ENCODE measurements at regions not wholly inside any gene's neighbourhood (a gene's known extent, or its start where the extent isn't known, plus 50 kb on each side); places are given as distances from the start of the nearest gene placed in this dataset.

DNA sequence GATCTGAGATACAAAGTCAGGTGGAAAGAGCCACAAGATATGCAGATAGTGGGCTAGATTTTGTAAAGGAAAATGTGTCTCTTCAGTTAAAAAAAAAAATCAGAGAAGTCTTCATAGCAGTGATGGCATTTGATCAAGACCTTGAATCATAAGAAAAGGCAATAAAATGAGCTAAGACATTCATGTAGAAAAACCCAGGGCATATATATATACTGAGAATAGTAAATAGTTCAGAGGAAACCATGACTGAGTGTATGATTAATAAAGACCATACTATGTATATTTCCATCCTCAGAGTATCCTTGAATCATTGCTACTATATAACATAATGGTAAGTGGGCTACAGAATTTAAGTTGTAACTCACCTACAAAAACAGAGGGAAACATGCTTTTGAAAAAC is 321.7 kb upstream of the NR5A2 start:
- Mint-ChIP-seq H3K36me3 (no peaks in the 10 kb centered on the region), H3K4me3 (no peak overlapping the region), H3K27ac (no peak overlapping the region), H3K4me1 (no peaks in the 10 kb centered on the region), H3K27me3 (peaks cover 7% of the 10 kb centered on the region), H3K9me3 (peaks cover 5 to 11% (median 10%) of the 10 kb centered on the region in 3 donors)

DNA sequence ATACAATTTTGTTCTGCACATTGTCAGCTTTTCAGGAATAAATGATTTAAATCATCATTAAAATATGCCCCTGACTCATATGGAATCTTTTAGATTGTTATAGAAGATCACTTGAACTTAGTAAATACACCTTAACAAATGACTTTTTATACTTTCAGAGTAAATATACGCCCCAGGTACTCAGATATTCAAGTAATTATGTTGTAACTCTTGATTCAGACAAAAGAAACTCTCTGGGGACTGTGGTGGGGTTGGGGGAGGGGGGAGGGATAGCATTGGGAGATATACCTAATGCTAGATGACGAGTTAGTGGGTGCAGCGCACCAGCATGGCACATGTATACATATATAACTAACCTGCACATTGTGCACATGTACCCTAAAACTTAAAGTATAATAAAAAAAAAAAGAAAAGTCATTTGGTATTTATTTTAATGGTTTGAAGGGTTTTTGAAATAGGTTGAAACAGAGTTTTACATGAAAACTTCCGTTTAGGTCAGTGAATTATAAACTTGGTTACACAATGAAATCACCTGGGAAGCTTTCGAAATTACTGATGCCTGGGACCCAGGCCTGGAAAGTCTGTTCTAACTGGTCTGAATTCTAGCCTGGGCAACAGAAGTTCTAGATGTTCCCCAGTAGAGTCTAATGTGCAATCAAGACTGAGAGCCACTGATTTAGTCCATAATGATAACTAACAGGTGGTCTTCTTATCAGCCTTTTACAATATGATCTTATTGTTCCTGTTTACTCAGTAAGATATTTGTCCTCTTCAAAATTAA is 320.5 kb upstream of the NR5A2 start:
- Mint-ChIP-seq H3K9me3 (peaks cover 8 to 21% (median 21%) of the 10 kb centered on the region in 3 donors), H3K27me3 (peaks cover 12% of the 10 kb centered on the region), H3K4me1 (no peaks in the 10 kb centered on the region), H3K27ac (no peak overlapping the region), H3K4me3 (no peak overlapping the region), H3K36me3 (no peaks in the 10 kb centered on the region)

DNA sequence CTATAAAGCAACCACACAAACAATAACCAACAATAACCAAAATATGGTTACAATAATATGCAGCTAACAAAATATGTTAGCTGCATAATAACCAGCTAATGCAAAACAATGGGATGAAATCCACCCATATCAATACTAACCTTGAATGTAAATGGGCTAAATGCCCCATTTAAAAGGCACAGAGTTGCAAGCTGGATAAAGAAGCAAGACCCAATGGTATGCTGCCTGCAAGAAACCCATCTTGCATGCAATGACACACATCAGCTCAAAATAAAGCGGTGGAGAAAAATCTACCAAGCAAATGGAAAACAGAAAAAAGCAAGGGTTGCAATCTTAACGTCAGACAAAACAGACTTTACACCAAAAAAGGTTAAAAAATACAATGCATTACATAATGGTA is 316.5 kb upstream of the NR5A2 start:
- Mint-ChIP-seq H3K36me3 (peaks cover 2% of the 10 kb centered on the region), H3K27me3 (peaks cover 13% of the 10 kb centered on the region), H3K4me1 (no peaks in the 10 kb centered on the region), H3K27ac (no peak overlapping the region), H3K9me3 (peaks cover 13 to 21% (median 21%) of the 10 kb centered on the region in 3 donors), H3K4me3 (peak overlapping the region in 1 of 4 donors; percentile 28)

- Mint-ChIP-seq H3K27ac (no peak overlapping the region), H3K9me3 (peaks cover 2 to 6% (median 5%) of the 10 kb centered on the region in 3 donors), H3K4me3 (no peak overlapping the region)
Measured at GRCh38 chr1:199716729-199717128, 310.8 kb upstream of the NR5A2 start.

DNA sequence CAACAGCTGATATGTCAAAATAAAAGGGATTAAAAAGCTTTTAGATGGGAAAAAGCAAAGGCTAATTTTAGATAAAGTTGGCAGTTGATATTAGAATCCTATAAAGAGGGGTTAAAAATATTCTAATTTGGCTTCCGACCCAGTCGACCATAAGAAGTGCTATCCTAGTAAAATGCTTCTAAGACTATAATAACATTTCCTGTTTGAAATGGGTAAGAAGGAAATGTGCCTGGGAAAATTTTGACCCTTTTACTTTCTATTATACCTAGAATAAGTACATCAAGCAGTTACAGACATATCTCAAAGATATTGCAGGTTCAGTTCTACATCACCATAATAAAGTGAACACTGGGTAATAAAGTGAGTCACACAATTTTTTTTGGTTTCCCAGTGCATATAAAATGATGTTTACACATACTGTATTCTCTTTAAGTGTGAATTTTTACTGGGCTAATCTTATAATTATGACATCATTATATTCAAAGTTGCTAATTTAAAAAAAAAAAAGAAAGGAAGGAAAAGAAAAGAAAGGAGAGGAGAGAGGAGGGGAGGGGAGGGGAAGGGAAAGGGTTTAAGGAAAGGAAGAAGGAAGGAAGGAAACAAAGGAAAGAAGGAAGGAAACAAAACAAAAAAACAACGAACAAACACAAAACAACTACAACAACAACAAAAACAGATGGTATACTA is 308.2 kb upstream of the NR5A2 start:
- H3K9me3 Mint-ChIP-seq = peaks cover 0 to 2% (median 2%) of the 10 kb centered on the region in 3 donors
- H3K4me1 Mint-ChIP-seq = no peaks in the 10 kb centered on the region
- H3K36me3 Mint-ChIP-seq = no peaks in the 10 kb centered on the region
- H3K4me3 Mint-ChIP-seq = no peak overlapping the region
- no peak overlapping the region for H3K27ac Mint-ChIP-seq
- H3K27me3 Mint-ChIP-seq = peaks cover 9% of the 10 kb centered on the region

More at GRCh38 chr1:199716729-199717128, 310.8 kb upstream of the NR5A2 start:
- Mint-ChIP-seq H3K36me3 (peaks cover 2% of the 10 kb centered on the region), H3K4me1 (no peaks in the 10 kb centered on the region), H3K27me3 (peaks cover 12% of the 10 kb centered on the region)

GRCh38 chr1:199720496-199720895 is 307.0 kb upstream of the NR5A2 start:
- Mint-ChIP-seq H3K4me1 (peaks cover 0 to 5% (median 0%) of the 10 kb centered on the region in 3 donors), H3K9me3 (peaks cover 0 to 2% (median 0%) of the 10 kb centered on the region in 3 donors), H3K27me3 (peaks cover 12% of the 10 kb centered on the region), H3K27ac (no peak overlapping the region), H3K4me3 (no peak overlapping the region), H3K36me3 (no peaks in the 10 kb centered on the region)

- Mint-ChIP-seq H3K9me3 (peaks cover 0 to 2% (median 0%) of the 10 kb centered on the region in 3 donors), H3K4me3 (no peak overlapping the region), H3K27me3 (peaks cover 14% of the 10 kb centered on the region), H3K36me3 (no peaks in the 10 kb centered on the region), H3K27ac (no peak overlapping the region), H3K4me1 (peaks cover 0 to 5% (median 0%) of the 10 kb centered on the region in 3 donors)
Measured at GRCh38 chr1:199721001-199721400, 306.5 kb upstream of the NR5A2 start.

DNA sequence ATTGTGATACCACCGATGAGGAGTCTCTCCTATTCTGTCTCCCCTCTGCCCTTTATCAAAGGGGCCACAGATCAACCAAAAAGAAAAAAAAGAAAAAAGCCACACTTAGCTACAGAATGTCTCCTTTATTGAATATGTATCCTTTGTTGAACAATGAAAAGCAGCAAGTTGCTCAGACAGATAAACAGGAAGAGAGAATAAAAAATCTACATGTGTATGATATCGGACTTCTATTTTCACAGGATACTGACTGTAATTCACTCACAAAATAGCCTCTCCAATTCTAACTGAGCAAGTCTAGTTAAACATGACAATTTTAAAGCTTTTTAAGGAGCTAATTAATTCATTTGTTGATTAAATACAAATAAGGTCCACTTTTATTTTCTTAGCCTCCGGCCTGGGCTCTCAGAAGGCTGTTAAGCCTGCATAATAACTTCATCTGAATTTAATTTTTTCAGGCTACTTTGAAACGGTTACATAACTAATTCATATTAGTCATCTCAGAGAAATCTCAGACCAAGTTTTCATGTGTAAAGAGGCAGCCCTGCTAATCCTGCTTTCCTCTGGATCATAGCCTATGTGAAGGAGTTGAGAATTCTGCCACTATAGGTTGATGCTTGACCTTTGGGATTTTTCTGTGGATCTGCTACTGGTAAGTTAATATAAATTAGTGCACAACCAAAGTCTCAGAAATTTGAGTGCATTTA is 304.1 kb upstream of the NR5A2 start:
- H3K27me3 Mint-ChIP-seq = peaks cover 14% of the 10 kb centered on the region
- H3K36me3 Mint-ChIP-seq = no peaks in the 10 kb centered on the region
- no peaks in the 10 kb centered on the region for H3K9me3 Mint-ChIP-seq
- H3K27ac Mint-ChIP-seq = no peak overlapping the region
- no peak overlapping the region for H3K4me3 Mint-ChIP-seq
- peaks cover 0 to 5% (median 0%) of the 10 kb centered on the region in 3 donors for H3K4me1 Mint-ChIP-seq

DNA sequence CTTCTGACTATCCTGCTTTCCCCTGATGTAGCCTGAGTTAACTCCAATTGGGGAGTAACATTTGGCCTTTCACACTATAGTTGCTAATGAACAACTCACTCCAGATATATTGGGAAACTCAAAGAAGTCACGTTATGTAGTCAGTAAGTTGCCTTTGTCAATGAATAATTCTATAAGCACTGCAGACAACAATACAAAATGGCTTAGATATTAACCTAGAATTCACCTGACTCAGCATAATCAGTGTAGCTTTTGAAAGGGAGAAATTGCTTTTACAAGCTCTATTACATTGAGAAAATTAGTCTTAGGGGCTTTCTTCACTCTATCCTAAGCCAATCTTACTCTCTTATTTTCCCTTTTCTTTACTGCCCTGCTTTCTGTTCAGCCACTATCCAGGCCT is 303.5 kb upstream of the NR5A2 start:
- Mint-ChIP-seq H3K36me3 (no peaks in the 10 kb centered on the region), H3K27me3 (peaks cover 12% of the 10 kb centered on the region), H3K4me3 (no peak overlapping the region), H3K4me1 (peaks cover 0 to 5% (median 0%) of the 10 kb centered on the region in 3 donors), H3K9me3 (no peaks in the 10 kb centered on the region), H3K27ac (no peak overlapping the region)

DNA sequence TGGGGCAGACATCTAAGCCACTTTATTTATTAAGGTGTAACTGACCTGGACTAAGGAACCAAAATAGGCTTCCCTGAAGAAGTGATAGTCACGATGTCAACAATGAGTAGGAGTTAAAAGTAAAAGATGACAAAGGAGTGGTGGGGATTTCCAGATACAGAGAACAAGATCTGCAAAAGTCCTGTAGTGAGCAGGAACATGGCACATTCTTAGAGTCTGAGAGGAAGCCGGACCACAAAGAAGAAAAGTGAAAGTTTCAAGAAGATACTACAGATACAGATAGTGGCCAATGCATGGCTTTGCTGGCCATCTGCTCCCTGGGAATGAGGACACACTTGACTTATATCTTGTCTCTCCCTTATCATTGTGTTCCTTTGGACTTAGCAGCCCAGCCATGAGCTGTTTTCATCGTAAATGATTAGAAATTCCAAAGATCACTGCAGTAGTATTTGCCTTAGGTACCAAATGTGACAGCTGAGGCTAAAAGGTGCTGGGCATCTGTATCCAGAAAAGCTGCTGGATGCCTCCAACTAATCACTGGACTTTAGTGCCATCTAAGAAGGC is 302.4 kb upstream of the NR5A2 start:
- Mint-ChIP-seq H3K27ac (no peak overlapping the region), H3K9me3 (peaks cover 0 to 2% (median 0%) of the 10 kb centered on the region in 3 donors), H3K27me3 (peaks cover 12% of the 10 kb centered on the region)

GRCh38 chr1:199727682-199728081 is 299.8 kb upstream of the NR5A2 start:
- peaks cover 15% of the 10 kb centered on the region for H3K27me3 Mint-ChIP-seq
- peaks cover 2% of the 10 kb centered on the region for H3K36me3 Mint-ChIP-seq
- no peak overlapping the region for H3K4me3 Mint-ChIP-seq
- peaks cover 0 to 2% (median 0%) of the 10 kb centered on the region in 3 donors for H3K9me3 Mint-ChIP-seq
- peaks cover 0 to 5% (median 0%) of the 10 kb centered on the region in 3 donors for H3K4me1 Mint-ChIP-seq
- H3K27ac Mint-ChIP-seq = no peak overlapping the region

More for the DNA sequence above, 302.4 kb upstream of the NR5A2 start:
- Mint-ChIP-seq H3K36me3 (no peaks in the 10 kb centered on the region), H3K4me3 (peak overlapping the region in 1 of 4 donors; percentile 7), H3K4me1 (peaks cover 0 to 5% (median 0%) of the 10 kb centered on the region in 3 donors)

- H3K27ac Mint-ChIP-seq = no peak overlapping the region
- peaks cover 2% of the 10 kb centered on the region for H3K36me3 Mint-ChIP-seq
- peaks cover 0 to 5% (median 0%) of the 10 kb centered on the region in 3 donors for H3K4me1 Mint-ChIP-seq
- H3K9me3 Mint-ChIP-seq = peaks cover 0 to 2% (median 0%) of the 10 kb centered on the region in 3 donors
- peaks cover 14% of the 10 kb centered on the region for H3K27me3 Mint-ChIP-seq
- no peak overlapping the region for H3K4me3 Mint-ChIP-seq
Measured at GRCh38 chr1:199728345-199728744, 299.2 kb upstream of the NR5A2 start.

- peaks cover 5% of the 10 kb centered on the region for H3K27me3 Mint-ChIP-seq
- H3K27ac Mint-ChIP-seq = no peak overlapping the region
- peaks cover 2% of the 10 kb centered on the region for H3K36me3 Mint-ChIP-seq
- no peak overlapping the region for H3K4me3 Mint-ChIP-seq
- no peaks in the 10 kb centered on the region for H3K4me1 Mint-ChIP-seq
- peaks cover 0 to 2% (median under 1%) of the 10 kb centered on the region in 3 donors for H3K9me3 Mint-ChIP-seq
Measured at GRCh38 chr1:199733125-199733524, 294.4 kb upstream of the NR5A2 start.

- Mint-ChIP-seq H3K36me3 (peaks cover 4% of the 10 kb centered on the region), H3K4me3 (no peak overlapping the region), H3K27me3 (peaks cover 5% of the 10 kb centered on the region), H3K9me3 (peaks cover 0 to 3% (median 1%) of the 10 kb centered on the region in 3 donors), H3K27ac (no peak overlapping the region), H3K4me1 (no peaks in the 10 kb centered on the region)
Measured at GRCh38 chr1:199734186-199734585, 293.3 kb upstream of the NR5A2 start.

- Mint-ChIP-seq H3K4me3 (no peak overlapping the region), H3K27ac (peak overlapping the region in 1 of 3 donors; percentile 55), H3K9me3 (peaks cover 0 to 3% (median 0%) of the 10 kb centered on the region in 3 donors), H3K27me3 (peaks cover 8% of the 10 kb centered on the region), H3K36me3 (peaks cover 4% of the 10 kb centered on the region), H3K4me1 (no peaks in the 10 kb centered on the region)
Measured at GRCh38 chr1:199735660-199736059, 291.9 kb upstream of the NR5A2 start.

All from IgD-negative memory B cell (primary cell).